GM12891 (cell line): ENCODE measurements at regions not wholly inside any gene's neighbourhood (a gene's known extent, or its start where the extent isn't known, plus 50 kb on each side); places are given as distances from the start of the nearest gene placed in this dataset.

Source experiments
- PAX5 ChIP-seq: IDR thresholded peaks from 2 replicates; pipeline ENCODE4 v1.6.1; 2011; ENCODE audit warnings: low read length, moderate library complexity, mild to moderate bottlenecking; ENCODE audit not compliant: insufficient read depth, severe bottlenecking
- POLR2A ChIP-seq: IDR thresholded peaks from 2 replicates; pipeline ENCODE4 v1.6.1; 2011; ENCODE audit warnings: low read depth, low read length, control low read depth
- POLR2AphosphoS5 ChIP-seq: IDR thresholded peaks from 2 replicates; pipeline ENCODE4 v1.6.1; 2011; ENCODE audit warnings: low read depth, low read length, control low read depth
- POU2F2 ChIP-seq: IDR thresholded peaks from 2 replicates; pipeline ENCODE4 v1.6.1; 2011; ENCODE audit warnings: low read depth, mild to moderate bottlenecking, control low read depth, low read length, moderate library complexity
- TAF1 ChIP-seq: IDR thresholded peaks from 2 replicates; pipeline ENCODE4 v1.6.1; 2011; ENCODE audit warnings: low read depth, low read length, control low read depth

GRCh38 chr11:103644676-103645075, 391.8 kb upstream of the DDI1 start:
- TF ChIP-seq POLR2A = no peak
- TF ChIP-seq TAF1 = no peak
- TF ChIP-seq POLR2AphosphoS5 = no peak
- TF ChIP-seq POU2F2 = no peak
- no peak for TF ChIP-seq PAX5
